CD14-positive monocyte (primary cell): ENCODE measurements at regions not wholly inside any gene's neighbourhood (a gene's known extent, or its start where the extent isn't known, plus 50 kb on each side); places are given as distances from the start of the nearest gene placed in this dataset.

Experiments used
- DNase-seq, 3 donors: peaks; one replicate each; pipeline ENCODE4 v3.0.0-alpha.2; 2011 to 2022
- H2AFZ ChIP-seq: 2 replicates; pipeline ENCODE4 v1.6.0; 2012; ENCODE audit warnings: mild to moderate bottlenecking, low read depth, low read length, inconsistent platforms; ENCODE audit not compliant: insufficient read depth, poor library complexity, severe bottlenecking
- H3K27ac ChIP-seq, 2 donors: 1 replicate in 1 of 2; 2 replicates in 1 of 2; pipeline ENCODE4 v1.5.1; 2012 to 2013; ENCODE audit warnings: low read length in 2 of 2, control low read depth in 1 of 2, inconsistent platforms in 1 of 2, low read depth in 1 of 2, mild to moderate bottlenecking in 1 of 2
- H3K27me3 ChIP-seq, 2 donors: one replicate each; pipeline versions ENCODE4 v1.6.0 to v1.6.1; 2011 to 2013; ENCODE audit warnings: low read length in 2 of 2; ENCODE audit not compliant: control insufficient read depth in 2 of 2, insufficient read depth in 2 of 2
- H3K36me3 ChIP-seq, 2 donors: replicated peaks in 1 of 2; 1 replicate in 1 of 2; 2 replicates in 1 of 2; pipeline versions ENCODE4 v1.5.1 to v1.6.1; 2012 to 2013; ENCODE audit warnings: low read length in 2 of 2, control low read depth in 1 of 2, inconsistent platforms in 1 of 2, mild to moderate bottlenecking in 1 of 2; ENCODE audit not compliant: insufficient read depth in 2 of 2, control insufficient read depth in 1 of 2
- H3K4me1 ChIP-seq, 2 donors: 1 replicate in 1 of 2; 2 replicates in 1 of 2; pipeline versions ENCODE4 v1.5.1 to v1.6.1; 2012 to 2013; ENCODE audit warnings: low read length in 2 of 2, control low read depth in 1 of 2, inconsistent platforms in 1 of 2, mild to moderate bottlenecking in 1 of 2, moderate library complexity in 1 of 2; ENCODE audit not compliant: insufficient read depth in 2 of 2, control insufficient read depth in 1 of 2
- H3K4me2 ChIP-seq: replicated peaks from 2 replicates; pipeline ENCODE3; 2012; ENCODE audit warnings: low read length, moderate library complexity, mild to moderate bottlenecking; ENCODE audit not compliant: poor library complexity, severe bottlenecking; ENCODE audit errors: extremely low read depth
- H3K4me3 ChIP-seq, 3 experiments: fragments of 200-600 bp in 1 of 3; sonication (generic) in 1 of 3; replicated peaks in 1 of 3; 1 replicate in 2 of 3; 2 replicates in 1 of 3; pipeline ENCODE4 v1.5.1; 2011 to 2013; ENCODE audit warnings: low read length in 3 of 3, mild to moderate bottlenecking in 3 of 3, control low read depth in 2 of 3, low read depth in 2 of 3, inconsistent platforms in 1 of 3, moderate library complexity in 1 of 3
- H3K79me2 ChIP-seq: 2 replicates; pipeline ENCODE4 v1.6.0; 2012; ENCODE audit warnings: mild to moderate bottlenecking, control low read depth, inconsistent platforms, low read length, moderate library complexity; ENCODE audit not compliant: insufficient read depth
- H3K9ac ChIP-seq: 2 replicates; pipeline ENCODE4 v1.6.0; 2017; ENCODE audit warnings: low read length, mild to moderate bottlenecking; ENCODE audit not compliant: insufficient read depth, poor library complexity, severe bottlenecking
- H3K9me3 ChIP-seq, 2 donors: replicated peaks in 1 of 2; 1 replicate in 1 of 2; 2 replicates in 1 of 2; pipeline versions ENCODE4 v1.5.1 to v1.6.1; 2012 to 2013; ENCODE audit warnings: low read length in 2 of 2, control low read depth in 1 of 2; ENCODE audit not compliant: control insufficient read depth in 1 of 2, insufficient read depth in 1 of 2
- H4K20me1 ChIP-seq: 2 replicates; pipeline ENCODE4 v1.6.0; 2012; ENCODE audit warnings: mild to moderate bottlenecking, low read length, control low read depth, moderate library complexity; ENCODE audit not compliant: insufficient read depth
- H3K27ac Mint-ChIP-seq, 7 donors: one replicate each; pipeline ENCODE4 v1.8.0; 2020; ENCODE audit warnings: mild to moderate bottlenecking in 7 of 7, mixed read lengths in 7 of 7, moderate library complexity in 6 of 7, inconsistent platforms in 2 of 7
- H3K27me3 Mint-ChIP-seq, 3 donors: one replicate each; pipeline ENCODE4 v1.8.0; 2021 to 2022; ENCODE audit warnings: low read depth in 3 of 3, mild to moderate bottlenecking in 3 of 3, mixed read lengths in 3 of 3, moderate library complexity in 3 of 3, inconsistent platforms in 1 of 3
- H3K36me3 Mint-ChIP-seq, 2 donors: one replicate each; pipeline ENCODE4 v1.8.0; 2020; ENCODE audit warnings: mixed read lengths in 2 of 2, inconsistent platforms in 1 of 2, mild to moderate bottlenecking in 1 of 2
- H3K4me1 Mint-ChIP-seq: one replicate; pipeline ENCODE4 v1.8.0; 2020; ENCODE audit warnings: mild to moderate bottlenecking, mixed read lengths
- H3K4me3 Mint-ChIP-seq, 2 donors: one replicate each; pipeline ENCODE4 v1.8.0; 2020; ENCODE audit warnings: mild to moderate bottlenecking in 2 of 2, mixed read lengths in 2 of 2, moderate library complexity in 1 of 2
- H3K9me3 Mint-ChIP-seq, 7 donors: one replicate each; pipeline ENCODE4 v1.8.0; 2020 to 2022; ENCODE audit warnings: mixed read lengths in 7 of 7, mild to moderate bottlenecking in 6 of 7, moderate library complexity in 6 of 7, inconsistent platforms in 2 of 7
- CTCF ChIP-seq: fragments of 200-600 bp; IDR thresholded peaks from one replicate; pipeline ENCODE4 v1.8.0; 2022; ENCODE audit warnings: antibody characterized with exemption, mild to moderate bottlenecking
- WGBS: methylation state at CpG from one replicate; pipeline ENCODE4 v1.1.5; 2013; ENCODE audit warnings: missing lambda C conversion rate; ENCODE audit not compliant: insufficient coverage; 5-methylcytosine and 5-hydroxymethylcytosine counted together
- intact Hi-C, 2 donors: fragments of 100-400 bp; cut with micrococcal nuclease; formaldehyde crosslinking; loops; one replicate each; pipeline versions ENCODE4 v1.15.0 to v1.15.1; 2023

DNA sequence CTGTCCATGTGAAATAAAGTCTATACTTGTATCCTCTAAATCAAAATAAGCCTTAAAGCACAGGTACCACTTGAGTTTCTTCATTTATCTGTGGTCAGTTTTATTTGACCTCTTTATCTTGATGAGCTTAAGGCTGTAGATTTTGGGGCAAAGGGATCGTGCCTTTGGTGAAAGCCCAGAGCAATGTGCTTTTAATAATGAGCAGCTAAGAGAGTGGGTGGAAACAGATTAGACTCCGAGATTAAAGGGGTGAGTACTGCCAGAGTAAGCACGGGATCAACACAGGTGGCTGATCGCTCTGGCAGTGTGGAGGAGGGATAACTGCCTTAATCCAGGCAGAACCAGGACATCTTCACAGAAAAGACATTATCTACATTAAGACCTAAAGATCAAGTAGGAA is 280.4 kb downstream of the TDRD15 start:
- H3K9me3 ChIP-seq: peaks cover 0 to 4% of the 10 kb centered on the region in 2 donors
- H3K36me3 Mint-ChIP-seq: no peaks in the 10 kb centered on the region
- H3K79me2 ChIP-seq: no peaks in the 10 kb centered on the region
- no peak overlapping the region for H3K27ac ChIP-seq
- no peak overlapping the region for H3K27ac Mint-ChIP-seq
- intact Hi-C loops: no loop called here
- H3K27me3 Mint-ChIP-seq: peaks cover 0 to 2% (median 1%) of the 10 kb centered on the region in 3 donors
- no peak overlapping the region for H3K9ac ChIP-seq
- H4K20me1 ChIP-seq: no peaks in the 10 kb centered on the region
- H3K4me3 ChIP-seq: no peak overlapping the region
- no peak overlapping the region for H2AFZ ChIP-seq
- no peaks in the 10 kb centered on the region for H3K36me3 ChIP-seq
- no peak overlapping the region for H3K4me2 ChIP-seq
- peaks cover 0 to 3% (median 0%) of the 10 kb centered on the region in 7 donors for H3K9me3 Mint-ChIP-seq
- no peaks in the 10 kb centered on the region for H3K4me1 ChIP-seq
- no peaks in the 10 kb centered on the region for H3K4me1 Mint-ChIP-seq
- WGBS: 100% methylated on average over 1 of the region's 4 CpGs
- H3K27me3 ChIP-seq: no peaks in the 10 kb centered on the region
- no peak for DNase-seq
- no peak overlapping the region for H3K4me3 Mint-ChIP-seq
- TF ChIP-seq CTCF: no peak

- DNase-seq: no peak
- no peak overlapping the region for H3K27ac Mint-ChIP-seq
- no peaks in the 10 kb centered on the region for H3K36me3 ChIP-seq
- H3K79me2 ChIP-seq: no peaks in the 10 kb centered on the region
- no peaks in the 10 kb centered on the region for H3K4me1 ChIP-seq
- H3K36me3 Mint-ChIP-seq: no peaks in the 10 kb centered on the region
- H4K20me1 ChIP-seq: no peaks in the 10 kb centered on the region
- WGBS: 89% methylated on average over 4 of the region's 7 CpGs
- no peak overlapping the region for H3K4me3 ChIP-seq
- H3K9me3 Mint-ChIP-seq: peaks cover 0 to 3% (median 0%) of the 10 kb centered on the region in 7 donors
- no peaks in the 10 kb centered on the region for H3K27me3 ChIP-seq
- intact Hi-C loops: no loop called here
- no peak overlapping the region for H3K4me3 Mint-ChIP-seq
- H3K4me2 ChIP-seq: no peak overlapping the region
- peaks cover 0 to 4% of the 10 kb centered on the region in 2 donors for H3K9me3 ChIP-seq
- H3K27ac ChIP-seq: no peak overlapping the region
- TF ChIP-seq CTCF: no peak
- peaks cover 0 to 2% (median 1%) of the 10 kb centered on the region in 3 donors for H3K27me3 Mint-ChIP-seq
- H3K4me1 Mint-ChIP-seq: no peaks in the 10 kb centered on the region
- no peak overlapping the region for H3K9ac ChIP-seq
- H2AFZ ChIP-seq: no peak overlapping the region
Observed at GRCh38 chr2:21404827-21405625, 281.3 kb downstream of the TDRD15 start.
